ENCODE measurements at regions not wholly inside any gene's neighbourhood (a gene's known extent, or its start where the extent isn't known, plus 50 kb on each side); places are given as distances from the start of the nearest gene placed in this dataset.

DNA sequence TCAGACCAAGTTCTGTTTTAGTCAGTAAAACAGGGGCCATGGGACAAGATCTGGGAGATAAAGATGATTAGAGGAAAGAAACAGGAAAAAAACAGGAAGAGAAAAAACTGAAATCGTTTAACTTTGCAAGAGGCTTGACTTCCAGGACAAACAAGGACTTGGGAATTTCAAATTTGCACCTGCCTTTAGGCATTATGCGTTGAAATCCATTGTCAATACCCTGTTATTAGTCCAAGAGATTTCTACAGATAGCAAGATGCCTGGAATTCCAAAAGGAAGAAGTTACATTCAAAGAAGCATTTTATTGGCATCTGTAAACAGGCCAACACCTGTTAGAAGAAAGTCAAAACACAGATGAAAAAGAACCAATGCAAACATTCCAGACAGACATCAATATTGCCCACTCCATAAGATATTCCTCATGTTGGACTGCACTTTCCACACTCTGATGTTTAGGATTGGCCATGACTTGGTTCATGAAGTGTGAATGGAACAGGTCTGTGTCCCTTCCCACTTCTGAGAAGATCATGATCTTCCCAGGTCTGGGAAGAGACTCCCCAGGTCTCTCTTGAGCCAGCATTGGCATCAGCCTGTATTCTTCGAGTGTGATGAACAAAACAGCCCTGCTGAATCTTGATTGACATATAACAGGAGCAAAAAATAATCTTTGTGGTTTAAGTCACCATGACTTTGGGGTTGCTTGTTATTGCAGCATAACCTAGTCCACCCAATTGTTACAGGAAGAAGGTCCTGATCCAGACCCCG lies 181.4 kb upstream of the FN1 start (continued):
- TF ChIP-seq, protein P1, sequence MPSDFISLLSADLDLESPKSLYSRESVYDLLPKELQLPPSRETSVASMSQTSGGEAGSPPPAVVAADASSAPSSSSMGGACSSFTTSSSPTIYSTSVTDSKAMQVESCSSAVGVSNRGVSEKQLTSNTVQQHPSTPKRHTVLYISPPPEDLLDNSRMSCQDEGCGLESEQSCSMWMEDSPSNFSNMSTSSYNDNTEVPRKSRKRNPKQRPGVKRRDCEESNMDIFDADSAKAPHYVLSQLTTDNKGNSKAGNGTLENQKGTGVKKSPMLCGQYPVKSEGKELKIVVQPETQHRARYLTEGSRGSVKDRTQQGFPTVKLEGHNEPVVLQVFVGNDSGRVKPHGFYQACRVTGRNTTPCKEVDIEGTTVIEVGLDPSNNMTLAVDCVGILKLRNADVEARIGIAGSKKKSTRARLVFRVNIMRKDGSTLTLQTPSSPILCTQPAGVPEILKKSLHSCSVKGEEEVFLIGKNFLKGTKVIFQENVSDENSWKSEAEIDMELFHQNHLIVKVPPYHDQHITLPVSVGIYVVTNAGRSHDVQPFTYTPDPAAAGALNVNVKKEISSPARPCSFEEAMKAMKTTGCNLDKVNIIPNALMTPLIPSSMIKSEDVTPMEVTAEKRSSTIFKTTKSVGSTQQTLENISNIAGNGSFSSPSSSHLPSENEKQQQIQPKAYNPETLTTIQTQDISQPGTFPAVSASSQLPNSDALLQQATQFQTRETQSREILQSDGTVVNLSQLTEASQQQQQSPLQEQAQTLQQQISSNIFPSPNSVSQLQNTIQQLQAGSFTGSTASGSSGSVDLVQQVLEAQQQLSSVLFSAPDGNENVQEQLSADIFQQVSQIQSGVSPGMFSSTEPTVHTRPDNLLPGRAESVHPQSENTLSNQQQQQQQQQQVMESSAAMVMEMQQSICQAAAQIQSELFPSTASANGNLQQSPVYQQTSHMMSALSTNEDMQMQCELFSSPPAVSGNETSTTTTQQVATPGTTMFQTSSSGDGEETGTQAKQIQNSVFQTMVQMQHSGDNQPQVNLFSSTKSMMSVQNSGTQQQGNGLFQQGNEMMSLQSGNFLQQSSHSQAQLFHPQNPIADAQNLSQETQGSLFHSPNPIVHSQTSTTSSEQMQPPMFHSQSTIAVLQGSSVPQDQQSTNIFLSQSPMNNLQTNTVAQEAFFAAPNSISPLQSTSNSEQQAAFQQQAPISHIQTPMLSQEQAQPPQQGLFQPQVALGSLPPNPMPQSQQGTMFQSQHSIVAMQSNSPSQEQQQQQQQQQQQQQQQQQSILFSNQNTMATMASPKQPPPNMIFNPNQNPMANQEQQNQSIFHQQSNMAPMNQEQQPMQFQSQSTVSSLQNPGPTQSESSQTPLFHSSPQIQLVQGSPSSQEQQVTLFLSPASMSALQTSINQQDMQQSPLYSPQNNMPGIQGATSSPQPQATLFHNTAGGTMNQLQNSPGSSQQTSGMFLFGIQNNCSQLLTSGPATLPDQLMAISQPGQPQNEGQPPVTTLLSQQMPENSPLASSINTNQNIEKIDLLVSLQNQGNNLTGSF (CRISPR knock-in tag; IDR thresholded peaks at IDR 0.05), result no peak
- TF ChIP-seq YEATS4 (CRISPR knock-in tag; IDR thresholded peaks at IDR 0.05; ENCODE audit: borderline replicate concordance) (peak; percentile 70), NR2F6 (IDR thresholded peaks at IDR 0.05) (peak; percentile 87), NR2F6 (CRISPR knock-in tag; IDR thresholded peaks at IDR 0.05) (peak; percentile 79), SIX4 (CRISPR knock-in tag; IDR thresholded peaks at IDR 0.05) (peak; percentile 90), ZNF274 (CRISPR knock-in tag; IDR thresholded peaks at IDR 0.05) (no peak), TRIM24 (CRISPR knock-in tag; IDR thresholded peaks at IDR 0.05) (peak; percentile 73; the same call in 1 of the 2 replicates), MZF1 (CRISPR knock-in tag; IDR thresholded peaks at IDR 0.05; ENCODE audit: borderline replicate concordance) (no peak), NPAS2 (CRISPR knock-in tag; IDR thresholded peaks at IDR 0.05; ENCODE audit: borderline replicate concordance) (no peak), HOXA7 (CRISPR knock-in tag; IDR thresholded peaks at IDR 0.05) (no peak), ZNF33B (CRISPR knock-in tag; IDR thresholded peaks at IDR 0.05) (no peak), HOXA9 (CRISPR knock-in tag; IDR thresholded peaks at IDR 0.05; ENCODE audit: borderline replicate concordance) (no peak), GFI1 (CRISPR knock-in tag; IDR thresholded peaks at IDR 0.05; ENCODE audit: borderline replicate concordance) (peak; percentile 92), TP53 (CRISPR knock-in tag; conservative IDR thresholded peaks at IDR 0.05) (peak; percentile 94)
- TF ChIP-seq, protein P2, sequence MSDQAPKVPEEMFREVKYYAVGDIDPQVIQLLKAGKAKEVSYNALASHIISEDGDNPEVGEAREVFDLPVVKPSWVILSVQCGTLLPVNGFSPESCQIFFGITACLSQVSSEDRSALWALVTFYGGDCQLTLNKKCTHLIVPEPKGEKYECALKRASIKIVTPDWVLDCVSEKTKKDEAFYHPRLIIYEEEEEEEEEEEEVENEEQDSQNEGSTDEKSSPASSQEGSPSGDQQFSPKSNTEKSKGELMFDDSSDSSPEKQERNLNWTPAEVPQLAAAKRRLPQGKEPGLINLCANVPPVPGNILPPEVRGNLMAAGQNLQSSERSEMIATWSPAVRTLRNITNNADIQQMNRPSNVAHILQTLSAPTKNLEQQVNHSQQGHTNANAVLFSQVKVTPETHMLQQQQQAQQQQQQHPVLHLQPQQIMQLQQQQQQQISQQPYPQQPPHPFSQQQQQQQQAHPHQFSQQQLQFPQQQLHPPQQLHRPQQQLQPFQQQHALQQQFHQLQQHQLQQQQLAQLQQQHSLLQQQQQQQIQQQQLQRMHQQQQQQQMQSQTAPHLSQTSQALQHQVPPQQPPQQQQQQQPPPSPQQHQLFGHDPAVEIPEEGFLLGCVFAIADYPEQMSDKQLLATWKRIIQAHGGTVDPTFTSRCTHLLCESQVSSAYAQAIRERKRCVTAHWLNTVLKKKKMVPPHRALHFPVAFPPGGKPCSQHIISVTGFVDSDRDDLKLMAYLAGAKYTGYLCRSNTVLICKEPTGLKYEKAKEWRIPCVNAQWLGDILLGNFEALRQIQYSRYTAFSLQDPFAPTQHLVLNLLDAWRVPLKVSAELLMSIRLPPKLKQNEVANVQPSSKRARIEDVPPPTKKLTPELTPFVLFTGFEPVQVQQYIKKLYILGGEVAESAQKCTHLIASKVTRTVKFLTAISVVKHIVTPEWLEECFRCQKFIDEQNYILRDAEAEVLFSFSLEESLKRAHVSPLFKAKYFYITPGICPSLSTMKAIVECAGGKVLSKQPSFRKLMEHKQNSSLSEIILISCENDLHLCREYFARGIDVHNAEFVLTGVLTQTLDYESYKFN (CRISPR knock-in tag; conservative IDR thresholded peaks at IDR 0.05), result peak; percentile 98
- TF ChIP-seq, protein P3, sequence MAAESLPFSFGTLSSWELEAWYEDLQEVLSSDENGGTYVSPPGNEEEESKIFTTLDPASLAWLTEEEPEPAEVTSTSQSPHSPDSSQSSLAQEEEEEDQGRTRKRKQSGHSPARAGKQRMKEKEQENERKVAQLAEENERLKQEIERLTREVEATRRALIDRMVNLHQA (CRISPR knock-in tag; IDR thresholded peaks at IDR 0.05), result peak; percentile 67; the same call in 1 of the 2 replicates

All from HepG2 (cell line).